ENCODE measurements at regions not wholly inside any gene's neighbourhood (a gene's known extent, or its start where the extent isn't known, plus 50 kb on each side); places are given as distances from the start of the nearest gene placed in this dataset.

- TF ChIP-seq CTCF (IDR thresholded peaks at IDR 0.05): no peak
- no peak for TF ChIP-seq POLR2A (IDR thresholded peaks at IDR 0.05)
- no peak for TF ChIP-seq EP300 (IDR thresholded peaks at IDR 0.05; ENCODE audit: low read depth)
- no peak for TF ChIP-seq POLR2AphosphoS5 (IDR thresholded peaks at IDR 0.05)
These were observed 1195.9 kb upstream of the CHAC2 start for GRCh38 chr2:52571380-52572347.

Measured in transverse colon (tissue), 4 donors.